NCI-H2107 treated with DMSO at 0.1 percent for 48 hours (cell line): ENCODE measurements at regions not wholly inside any gene's neighbourhood (a gene's known extent, or its start where the extent isn't known, plus 50 kb on each side); places are given as distances from the start of the nearest gene placed in this dataset.
"Not testable (repeated sequence)": the region's sequence is repeated elsewhere in the genome, so short reads cannot be mapped to it uniquely, and the experiment has no call there.

ENCODE experiments used
- DNase-seq: peaks from one replicate; lab custom pipeline; 2025; ENCODE audit not compliant: unreplicated experiment; lab: John Stamatoyannopoulos, UW

DNA sequence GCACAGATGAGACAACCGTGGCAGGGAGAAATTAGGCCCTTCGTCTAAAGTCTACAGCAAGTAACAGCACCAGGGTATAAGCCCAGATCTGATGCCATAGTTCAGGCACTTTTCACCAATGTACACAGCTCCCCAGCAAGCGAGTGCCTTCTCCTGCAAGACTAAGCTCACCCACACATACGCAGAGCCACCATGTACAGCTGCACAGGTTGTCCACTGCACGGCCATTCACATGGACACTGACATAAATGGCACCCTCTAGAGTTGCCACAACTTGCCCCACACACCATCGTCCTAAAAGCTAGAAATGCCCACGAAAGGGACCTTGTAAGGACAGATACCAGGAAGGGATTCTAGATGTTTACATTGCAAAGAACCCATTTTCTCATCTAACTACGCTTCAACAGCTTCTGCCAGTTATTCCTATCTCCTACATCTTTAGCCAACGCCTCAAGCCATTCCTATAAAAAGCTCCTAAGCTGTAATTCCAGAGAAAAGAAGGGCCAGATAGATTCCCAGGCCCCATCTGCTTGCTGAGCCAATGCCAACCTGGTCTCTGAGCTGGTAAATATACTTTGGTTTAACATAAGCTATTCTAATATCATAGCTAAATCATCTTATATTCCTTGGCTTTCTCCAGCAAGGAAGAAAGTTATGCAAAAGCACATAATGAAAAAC, 174.0 kb upstream of the KAZN start:
- no peak for DNase-seq

DNA sequence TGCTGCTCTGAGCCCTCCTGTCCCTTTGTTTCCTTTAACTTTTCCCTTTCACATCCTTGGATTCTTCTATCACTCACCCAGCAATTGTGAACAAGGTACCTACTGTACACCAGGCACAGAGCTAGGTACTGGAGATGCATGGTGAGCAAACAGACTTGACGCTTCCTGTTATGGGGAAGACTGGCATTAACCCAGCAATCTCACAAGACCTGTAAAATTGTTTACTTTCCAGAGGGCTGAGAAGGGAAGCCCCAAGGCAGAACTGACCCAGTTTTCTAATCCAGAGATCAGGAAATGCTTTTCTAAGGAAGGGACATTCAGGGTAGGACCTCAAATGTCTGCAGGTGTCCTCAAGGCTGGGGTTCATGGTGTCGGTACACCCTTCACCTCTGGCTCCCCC, 171.6 kb upstream of the KAZN start:
- DNase-seq = no peak

DNA sequence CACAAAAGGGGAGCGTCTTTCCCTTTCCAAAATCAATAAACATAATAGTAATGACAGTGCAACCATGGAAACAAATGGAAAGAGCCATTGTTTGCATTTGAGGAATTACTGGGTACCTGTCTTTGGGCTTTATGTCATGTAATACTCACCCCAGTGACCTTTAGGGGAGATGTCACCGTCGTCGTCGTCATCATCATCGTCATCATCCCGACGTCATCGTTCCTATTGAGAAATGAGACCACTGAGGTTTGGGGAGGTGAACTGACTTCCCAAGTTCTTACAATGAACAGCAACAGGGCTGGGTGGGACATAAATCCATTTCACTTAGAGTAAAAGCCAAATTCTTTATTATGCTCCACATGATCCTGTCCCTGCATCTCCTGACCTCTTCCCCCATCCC, 168.9 kb upstream of the KAZN start:
- DNase-seq = no peak

DNA sequence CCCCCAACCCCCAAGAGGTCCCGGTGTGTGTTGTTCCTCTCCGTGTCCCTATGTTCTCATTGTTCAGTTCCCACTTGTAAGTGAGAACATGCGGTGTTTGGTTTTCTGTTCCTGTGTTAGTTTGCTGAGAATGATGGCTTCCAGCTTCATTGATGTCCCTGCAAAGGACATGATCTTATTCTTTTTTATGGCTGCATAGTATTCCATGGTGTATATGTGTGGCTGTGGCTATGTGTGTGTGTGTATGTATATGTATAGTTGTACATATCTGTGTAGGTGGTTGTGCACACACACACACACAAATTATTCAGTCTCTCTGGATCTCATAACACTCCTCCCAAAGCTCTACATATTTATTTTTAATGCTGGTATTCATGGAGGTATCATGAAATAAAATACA, 165.8 kb upstream of the KAZN start:
- not testable (repeated sequence) for DNase-seq

DNA sequence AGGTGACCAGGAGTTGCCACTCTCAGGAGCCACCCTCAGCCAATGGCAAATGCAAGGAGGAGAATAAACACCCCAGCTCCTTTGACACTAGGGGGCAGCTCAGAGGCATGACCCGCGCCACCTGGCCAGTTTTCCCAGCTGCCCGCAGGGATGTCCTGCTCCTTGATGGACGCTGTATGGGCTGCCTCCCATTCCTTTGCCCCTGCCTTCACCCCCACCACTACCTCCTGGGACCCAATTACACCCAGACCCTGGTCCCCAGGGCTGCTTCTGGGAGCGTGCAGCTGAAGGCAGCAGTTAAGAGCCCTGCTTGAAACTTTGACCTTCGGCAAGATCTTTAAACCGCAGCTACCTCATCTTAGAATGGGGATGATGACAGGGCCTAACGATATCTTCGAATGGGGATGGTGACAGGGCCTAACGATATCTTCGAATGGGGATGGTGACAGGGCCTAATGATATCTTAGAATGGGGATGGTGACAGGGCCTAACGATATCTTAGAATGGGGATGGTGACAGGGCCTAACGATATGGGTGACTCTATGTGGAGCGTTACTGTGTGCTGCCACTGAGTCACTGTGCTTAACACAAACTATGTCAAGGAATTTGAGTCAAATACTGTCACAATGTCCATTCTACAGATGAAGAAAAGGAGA, 163.0 kb upstream of the KAZN start:
- no peak for DNase-seq

DNA sequence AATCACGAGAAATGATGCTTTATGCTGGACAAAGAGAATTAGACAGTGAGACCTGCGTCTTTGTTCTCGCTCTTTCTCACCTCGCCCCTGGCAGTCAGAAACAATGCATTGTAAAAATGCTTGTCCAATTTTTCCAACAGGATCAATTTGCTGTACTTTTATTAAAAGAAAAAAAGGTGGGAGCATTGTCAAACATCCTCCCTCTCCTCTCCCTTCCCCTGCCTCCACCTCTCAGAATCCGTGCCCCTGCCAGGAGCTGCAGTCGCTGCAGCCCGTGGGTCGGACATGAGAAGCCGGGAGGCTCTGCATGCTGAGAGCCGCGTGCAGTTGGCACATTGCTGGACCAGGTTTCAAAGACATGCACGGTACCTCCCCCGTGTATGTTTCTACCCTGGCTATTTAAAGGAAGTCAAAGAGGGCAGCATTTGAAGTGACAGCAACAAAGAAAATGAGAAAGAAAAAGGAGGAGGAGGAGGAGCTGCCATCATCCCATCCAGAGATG, 161.0 kb upstream of the KAZN start:
- no peak for DNase-seq

DNA sequence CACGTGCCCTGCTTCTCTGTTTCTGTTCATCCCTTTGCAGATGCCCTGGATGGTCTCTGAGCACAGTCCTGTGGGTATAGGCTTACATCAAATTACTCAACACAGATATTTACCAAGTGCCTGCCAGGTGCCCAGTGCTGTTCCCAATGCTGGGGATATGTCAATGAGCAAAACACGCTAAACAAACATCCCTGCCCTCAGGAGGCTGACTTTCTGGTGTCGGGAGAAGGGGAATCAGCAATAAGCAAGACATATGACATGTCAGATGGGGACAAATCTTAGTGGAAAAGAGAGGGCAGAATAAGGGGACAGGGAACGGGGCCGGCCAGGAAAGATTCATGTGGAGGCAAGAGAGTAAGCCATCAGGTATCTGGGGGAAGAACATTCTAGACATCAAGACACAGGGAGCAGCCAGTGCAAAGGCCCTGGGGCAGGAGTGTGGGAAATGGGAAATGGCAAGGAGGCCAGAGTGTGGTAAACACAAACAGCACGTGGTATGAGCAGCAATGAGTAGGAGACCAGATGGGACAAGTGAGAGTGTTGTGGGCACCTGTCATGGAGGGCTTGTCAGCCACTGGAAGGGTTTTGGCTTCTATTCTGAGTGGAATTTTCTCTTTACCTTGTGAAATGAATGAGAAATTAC, 160.2 kb upstream of the KAZN start:
- DNase-seq = no peak

DNA sequence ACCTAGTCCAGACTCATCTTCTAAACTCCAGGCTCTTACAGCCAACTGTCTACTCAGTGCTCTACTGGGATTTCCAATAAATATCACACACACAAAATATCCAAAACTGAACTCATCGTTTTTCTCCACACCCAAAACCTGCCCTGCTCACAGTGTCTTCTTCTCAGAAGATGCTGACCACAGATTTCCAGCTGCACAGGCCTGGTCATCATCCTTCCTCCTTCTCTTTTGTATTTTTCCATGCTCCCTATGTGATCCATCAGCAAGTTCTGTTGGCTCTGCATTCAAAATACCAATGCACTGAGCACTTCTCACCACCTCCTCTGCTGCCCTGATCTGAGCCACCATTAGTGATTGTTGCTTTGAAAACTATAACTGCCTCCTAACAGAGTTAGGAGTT, 159.5 kb upstream of the KAZN start:
- no peak for DNase-seq

DNA sequence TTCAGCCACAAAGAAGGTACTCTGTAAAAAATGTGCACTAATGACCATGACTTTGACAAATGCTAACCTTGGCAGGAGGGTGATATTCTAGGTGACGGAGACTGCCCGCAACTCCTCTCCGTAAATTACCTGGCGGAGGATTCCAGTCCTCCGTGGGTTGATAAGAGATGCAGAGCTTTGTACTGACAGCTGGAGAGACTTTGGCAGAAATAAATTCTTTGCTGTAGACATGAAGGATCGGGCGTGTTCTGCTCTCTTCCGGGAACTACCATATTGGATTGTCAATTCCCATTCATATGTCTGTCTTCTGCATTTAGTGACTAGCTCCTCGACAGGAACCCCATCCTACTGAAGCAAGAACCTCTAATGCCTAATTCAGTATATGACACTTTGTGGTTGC, 158.3 kb upstream of the KAZN start:
- DNase-seq = no peak

DNA sequence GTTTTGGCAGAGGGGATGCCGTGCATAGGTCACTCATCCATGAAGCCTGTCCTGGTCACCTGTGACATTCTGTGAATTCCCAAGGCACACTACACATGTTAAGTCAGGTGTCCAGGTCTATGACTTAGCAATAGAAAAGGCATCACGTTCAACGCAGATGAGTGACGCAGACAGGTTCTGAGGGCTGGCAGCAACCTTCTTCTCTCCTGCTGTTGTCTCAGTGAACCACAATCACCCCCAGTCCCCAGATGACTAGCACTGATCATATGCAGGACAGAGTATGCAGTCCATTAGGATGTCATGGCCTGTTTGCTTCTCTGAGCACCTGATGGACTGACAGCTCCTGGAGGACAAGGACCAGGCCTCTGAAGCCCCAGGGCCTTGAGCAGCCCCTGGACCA, 157.8 kb upstream of the KAZN start:
- no peak for DNase-seq

DNA sequence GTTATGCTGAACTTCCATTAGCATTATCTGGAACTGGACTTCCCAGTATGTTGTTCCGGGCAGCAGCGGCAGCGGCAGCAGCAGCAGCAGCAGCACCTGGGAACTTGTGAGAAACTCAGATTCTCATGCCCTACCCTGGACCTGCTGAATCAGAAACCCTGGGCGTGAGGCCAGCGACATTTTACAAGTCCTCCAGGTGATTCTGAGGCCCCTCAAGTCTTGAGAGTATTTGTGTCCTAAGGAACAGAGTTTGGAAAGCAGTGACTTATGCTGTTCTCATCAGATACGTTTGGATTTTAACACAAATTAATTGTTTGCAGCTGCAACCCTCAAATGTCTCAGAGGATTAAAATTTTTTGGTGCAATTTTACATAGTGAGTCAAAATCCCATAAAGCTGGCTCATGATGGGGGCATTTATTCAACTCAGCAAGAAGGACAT, 157.2 kb upstream of the KAZN start:
- DNase-seq = no peak

DNA sequence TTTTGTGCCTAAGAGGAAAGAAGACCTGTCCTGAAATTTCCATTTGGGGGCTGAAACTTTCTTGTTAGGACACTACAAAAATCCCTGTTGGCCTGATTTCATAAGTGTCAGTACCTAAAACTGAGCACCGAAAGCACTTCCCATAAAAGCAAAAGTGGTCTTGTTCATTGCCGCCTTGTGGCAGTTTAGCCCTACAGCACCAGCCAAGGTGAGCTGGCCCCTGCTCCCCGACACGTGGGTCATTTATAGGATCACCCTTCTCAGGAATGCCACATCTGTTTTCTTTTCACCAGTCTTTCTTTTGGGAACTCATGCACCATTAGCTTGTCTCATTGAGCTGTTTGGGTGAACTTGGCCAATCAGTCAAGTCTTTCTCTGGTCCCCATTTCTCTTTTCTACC, 155.8 kb upstream of the KAZN start:
- DNase-seq = no peak

DNA sequence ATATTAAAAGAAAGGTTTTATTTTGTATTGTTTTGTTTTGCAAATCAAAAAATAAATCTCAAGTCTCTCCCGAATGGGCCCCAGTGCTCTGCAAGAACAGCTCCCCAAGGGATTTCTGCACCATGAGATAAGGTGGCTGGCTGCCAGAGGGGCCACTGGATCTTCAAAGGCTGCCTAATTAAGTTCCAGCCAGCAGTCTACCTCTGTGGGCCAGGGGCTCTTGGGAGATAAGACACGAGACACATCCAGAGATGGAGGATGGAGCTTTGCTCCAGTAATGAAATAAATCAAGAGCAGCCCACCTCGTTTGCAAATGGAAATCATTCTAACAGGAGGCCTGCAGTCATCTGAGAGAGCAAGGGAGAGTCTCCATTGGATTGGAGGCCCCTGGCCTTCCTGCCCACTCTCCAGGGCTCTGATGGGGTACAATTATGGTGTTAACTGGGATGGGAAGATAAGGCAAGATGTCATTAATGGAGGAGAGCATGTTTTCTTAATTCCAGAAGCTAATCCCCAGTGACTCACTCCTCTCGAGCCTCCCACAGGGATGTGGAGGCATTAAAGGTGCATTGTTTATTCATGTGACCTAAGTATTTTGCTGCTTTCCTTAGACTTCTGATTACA, 155.2 kb upstream of the KAZN start:
- DNase-seq = no peak

DNA sequence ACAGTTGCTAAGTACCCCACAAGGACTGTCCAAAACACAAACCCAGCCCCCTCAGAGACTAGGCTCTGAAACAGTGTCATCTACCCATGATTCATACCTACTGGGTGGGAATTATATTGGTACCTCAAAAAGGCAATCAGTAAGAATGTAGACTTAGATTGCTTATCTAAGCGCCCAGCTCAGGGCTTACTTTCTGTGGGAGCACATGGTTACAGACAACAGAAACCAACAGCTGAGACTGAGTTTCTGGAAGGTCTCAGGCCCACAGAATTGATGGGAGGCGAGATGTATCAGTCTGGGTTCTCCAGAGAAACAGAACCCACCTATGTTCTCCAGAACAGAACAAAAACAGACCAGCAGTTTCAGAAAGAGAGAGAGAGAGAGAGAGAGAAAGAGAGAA, 147.3 kb upstream of the KAZN start:
- DNase-seq = no peak

DNA sequence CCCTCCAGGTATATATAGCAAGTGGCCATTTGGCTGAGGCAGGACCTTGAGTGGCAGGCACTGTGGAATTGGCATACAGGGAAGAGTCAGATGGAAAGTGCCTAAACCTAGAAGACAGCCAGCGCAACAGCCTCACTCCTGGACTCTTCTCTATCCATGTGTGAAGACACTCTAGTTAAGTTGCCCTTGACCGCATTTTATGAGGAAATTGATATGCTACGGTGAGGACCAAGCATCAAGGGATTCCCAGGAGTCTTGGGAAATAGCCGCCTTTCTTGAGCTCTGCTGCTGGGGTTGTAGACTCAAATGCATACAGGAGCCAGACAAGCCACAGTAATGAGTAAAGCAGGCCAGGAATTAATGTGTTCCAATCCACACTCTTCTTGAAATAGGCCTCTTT, 145.9 kb upstream of the KAZN start:
- DNase-seq = no peak

DNA sequence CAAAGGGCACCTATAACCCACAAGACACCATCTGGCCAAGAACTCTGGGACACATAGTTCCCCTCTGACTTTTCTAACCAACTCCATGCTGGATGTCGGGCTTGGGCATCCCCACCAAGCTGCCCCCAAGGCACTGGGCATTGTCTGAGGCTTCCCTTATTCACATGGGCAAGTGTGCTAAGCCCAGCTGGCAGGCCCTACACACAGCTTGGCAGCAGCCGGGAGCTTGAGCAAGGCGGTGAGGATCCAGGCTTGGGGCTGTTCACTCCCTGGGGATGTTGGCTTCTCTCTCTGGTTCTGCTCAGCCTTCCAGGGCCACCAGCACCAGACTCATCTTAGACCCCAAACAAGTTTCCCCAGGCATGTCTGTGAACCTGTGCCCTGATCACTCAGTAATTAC, 138.3 kb upstream of the KAZN start:
- no peak for DNase-seq

DNA sequence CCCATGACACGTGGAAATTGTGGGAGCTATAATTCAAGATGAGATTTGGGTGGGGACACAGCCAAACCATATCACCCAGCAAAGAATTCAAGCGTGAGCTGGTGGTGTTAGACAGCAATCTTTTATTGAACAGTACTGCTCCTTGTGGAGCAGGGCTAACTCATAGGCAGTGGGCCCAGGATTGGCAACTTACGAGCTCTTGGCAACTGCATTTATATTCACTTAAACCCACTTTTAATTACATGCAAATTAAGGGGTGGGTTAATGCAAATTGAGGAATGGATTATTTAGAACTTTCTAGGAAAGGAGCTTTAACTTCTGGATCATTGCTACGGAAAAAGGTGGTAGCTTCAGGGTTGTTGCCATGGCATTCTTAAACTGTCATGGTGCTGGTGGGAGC, 135.6 kb upstream of the KAZN start:
- DNase-seq = no peak

DNA sequence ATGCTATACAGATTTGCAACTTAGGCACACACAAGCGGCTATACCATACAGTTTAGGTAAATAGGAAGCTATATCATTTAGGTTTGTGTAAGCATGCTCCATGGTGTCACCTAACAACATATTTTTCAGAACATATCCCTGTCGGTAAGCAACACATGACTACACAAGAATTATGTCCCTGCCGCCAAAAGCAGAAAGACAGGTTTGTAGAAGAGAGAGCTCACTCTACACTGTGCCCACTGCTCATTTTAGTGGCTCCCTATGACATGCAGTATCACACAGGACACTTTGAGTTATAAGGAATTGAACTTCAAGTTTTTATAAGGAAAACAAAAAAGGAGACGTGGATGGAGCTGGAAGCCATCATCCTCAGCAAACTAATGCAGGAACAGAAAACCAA, 132.5 kb upstream of the KAZN start:
- no peak for DNase-seq

DNA sequence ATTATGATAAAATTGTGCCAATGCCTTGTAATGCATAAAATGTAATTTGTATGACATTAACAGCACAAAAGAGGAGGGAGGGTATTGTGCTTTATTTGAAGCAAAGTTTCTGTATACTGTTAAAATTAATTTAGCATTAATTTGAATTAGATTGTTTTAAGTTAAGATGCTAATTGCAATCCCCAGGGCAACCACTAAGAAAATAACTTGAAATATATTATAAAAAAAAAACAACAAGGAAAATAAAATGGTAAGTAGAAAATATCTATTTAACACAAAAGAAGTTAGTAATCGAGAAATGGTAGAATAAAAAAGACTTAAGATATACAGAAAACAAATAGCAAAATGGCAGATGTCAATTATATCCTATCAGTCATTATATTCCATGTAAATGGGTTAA, 131.4 kb upstream of the KAZN start:
- no peak for DNase-seq

DNA sequence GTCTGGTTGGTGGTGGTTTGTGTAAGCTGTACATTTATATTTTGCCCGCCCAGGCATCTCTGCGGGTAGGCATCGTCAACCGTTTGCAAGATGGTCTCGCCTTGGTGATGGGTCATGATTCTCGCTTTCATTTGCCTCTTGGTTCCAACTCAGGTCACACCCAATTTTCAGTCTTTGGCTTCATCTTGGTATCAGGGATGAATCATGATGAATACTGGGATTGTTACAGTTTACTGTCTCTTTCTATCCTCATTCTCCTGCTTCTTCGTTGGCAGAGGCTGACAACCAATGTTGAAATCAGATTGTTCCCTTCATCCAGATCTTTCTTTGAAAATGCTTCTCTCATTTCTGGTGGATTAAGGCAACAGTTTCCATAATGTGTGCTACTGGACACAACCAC, 129.7 kb upstream of the KAZN start:
- no peak for DNase-seq

DNA sequence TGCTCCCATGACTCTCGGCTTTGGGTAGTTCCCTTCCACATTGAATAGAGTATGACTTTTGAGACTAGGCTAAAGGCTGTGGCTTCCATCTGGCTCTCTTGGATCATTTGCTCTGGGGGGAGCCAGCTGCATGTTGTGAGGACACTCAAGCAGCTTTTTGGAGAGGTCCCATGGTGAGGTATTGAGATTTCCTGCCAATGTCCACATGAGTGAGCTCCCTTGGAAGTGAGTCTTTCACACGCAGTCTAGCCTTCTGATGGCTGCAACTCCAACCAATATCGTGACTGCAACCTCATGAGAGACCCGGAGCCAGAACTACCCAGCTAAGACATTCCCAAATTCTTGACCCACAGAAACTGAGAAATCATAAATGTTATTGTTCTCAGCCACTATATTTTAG, 127.7 kb upstream of the KAZN start:
- no peak for DNase-seq

DNA sequence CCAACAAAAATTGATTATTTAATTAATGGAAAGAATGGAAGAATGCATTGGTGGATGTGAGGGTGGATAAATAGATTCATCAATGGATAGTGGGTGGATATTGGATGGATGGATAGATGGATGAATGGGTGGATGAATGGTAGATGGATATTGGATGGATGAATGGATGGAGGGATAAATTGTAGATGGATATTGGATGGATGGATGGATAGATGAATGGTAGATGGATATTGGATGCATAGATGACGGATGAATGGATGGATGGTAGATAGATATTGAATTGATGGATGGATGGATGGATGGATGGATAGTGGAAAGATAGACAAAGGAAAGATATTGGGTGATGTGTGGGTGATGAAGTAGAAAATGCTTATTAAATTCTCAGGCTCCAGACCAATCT, 123.6 kb upstream of the KAZN start:
- no peak for DNase-seq
